HG03097 (cell line): ENCODE measurements at regions not wholly inside any gene's neighbourhood (a gene's known extent, or its start where the extent isn't known, plus 50 kb on each side); places are given as distances from the start of the nearest gene placed in this dataset.
"Not testable (repeated sequence)": the region's sequence is repeated elsewhere in the genome, so short reads cannot be mapped to it uniquely, and the experiment has no call there.

ENCODE experiments used
- ATAC-seq: cut with Tn5 transposase; IDR thresholded peaks from one replicate; pipeline ENCODE4 v1.9.1; 2021; ENCODE audit not compliant: unreplicated experiment, low FRiP score

DNA sequence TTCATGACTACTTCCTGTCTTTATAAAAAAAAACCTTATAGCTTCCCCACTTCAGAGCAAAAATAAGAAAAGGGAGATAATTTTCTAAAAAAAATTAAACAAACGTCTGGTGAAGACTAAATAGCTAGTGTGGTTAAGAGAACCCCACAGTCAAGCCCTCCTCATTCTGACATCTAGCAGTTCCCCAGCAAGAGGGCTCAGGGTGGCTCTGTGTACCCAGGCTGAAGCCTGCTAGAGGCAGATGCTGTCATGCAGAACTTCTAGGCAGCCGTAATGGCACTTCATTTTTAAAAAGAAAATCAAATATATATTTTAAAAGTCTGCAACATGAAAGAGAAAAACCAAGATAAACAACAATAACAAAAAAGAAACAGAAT, 223.1 kb upstream of the KLF14 start:
- no peak for ATAC-seq

DNA sequence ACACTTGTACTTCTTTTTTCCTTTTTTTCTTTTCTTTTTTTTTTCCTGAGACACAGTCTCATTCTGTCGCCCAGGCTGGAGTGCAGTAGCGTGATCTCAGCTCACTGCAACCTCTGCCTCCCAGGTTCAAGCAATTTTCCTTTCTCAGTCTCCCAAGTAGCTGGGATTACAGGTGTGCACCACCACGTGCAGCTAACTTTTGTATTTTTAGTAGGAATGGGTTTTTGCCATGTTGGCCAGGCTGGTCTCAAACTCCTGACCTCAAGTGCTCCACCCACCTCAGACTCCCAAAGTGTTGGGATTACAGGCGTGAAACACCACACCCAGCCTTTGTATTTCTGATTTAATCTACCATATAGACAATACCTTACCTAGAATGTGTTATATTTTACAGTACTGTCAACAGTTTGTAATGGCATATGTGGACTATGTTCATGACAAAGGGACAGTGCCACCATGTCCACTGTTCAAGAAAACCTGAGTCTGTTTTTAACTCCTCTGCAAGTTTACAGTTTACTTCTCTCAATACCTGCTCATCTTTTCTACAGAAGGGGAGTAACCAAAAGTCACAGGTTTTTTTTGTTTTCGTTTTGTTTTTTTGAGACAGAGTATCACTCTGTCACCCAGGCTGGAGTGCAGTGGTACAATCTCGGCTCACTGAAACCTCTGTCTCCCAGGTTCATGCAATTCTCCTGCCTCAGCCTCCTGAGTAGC, 223.9 kb upstream of the KLF14 start:
- not testable (repeated sequence) for ATAC-seq

DNA sequence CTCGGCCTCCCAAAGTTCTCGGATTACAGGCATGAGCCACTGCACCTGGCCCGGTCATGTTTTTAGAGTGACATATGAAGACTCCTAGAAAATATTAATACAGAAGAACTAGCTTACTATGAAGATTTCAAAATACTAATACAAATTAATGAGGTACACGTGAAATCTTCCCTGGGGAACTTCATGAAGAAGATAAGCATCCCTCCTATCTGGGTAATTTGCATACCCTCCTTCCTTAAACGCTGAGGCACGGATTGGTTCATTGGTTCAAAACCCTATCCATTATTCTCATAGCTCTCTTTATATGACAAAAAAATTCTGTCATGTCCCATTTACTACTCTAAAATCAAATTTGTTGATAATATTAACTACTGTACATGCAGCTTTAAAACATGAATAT, 224.8 kb upstream of the KLF14 start:
- ATAC-seq: no peak

DNA sequence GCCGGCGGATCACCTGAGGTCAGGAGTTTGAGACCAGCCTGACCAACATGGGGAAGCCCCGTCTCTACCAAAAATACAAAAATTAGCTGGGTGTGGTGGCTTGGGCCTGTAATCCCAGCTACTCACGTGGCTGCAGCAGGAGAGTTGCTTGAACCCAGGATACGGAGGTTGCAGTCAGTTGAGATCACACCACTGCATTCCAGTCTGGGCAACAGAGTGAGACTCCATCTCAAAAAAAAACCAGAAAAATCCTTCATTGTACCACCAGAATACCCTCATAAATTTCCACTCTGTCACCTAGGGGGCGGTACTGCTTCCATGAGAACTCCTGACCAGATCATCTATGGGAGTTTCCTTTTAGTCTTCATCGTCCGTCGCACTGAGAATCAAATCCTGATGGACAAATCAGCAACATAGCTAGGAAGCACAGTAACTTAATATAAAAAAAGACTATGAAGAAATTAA, 225.8 kb upstream of the KLF14 start:
- no peak for ATAC-seq

DNA sequence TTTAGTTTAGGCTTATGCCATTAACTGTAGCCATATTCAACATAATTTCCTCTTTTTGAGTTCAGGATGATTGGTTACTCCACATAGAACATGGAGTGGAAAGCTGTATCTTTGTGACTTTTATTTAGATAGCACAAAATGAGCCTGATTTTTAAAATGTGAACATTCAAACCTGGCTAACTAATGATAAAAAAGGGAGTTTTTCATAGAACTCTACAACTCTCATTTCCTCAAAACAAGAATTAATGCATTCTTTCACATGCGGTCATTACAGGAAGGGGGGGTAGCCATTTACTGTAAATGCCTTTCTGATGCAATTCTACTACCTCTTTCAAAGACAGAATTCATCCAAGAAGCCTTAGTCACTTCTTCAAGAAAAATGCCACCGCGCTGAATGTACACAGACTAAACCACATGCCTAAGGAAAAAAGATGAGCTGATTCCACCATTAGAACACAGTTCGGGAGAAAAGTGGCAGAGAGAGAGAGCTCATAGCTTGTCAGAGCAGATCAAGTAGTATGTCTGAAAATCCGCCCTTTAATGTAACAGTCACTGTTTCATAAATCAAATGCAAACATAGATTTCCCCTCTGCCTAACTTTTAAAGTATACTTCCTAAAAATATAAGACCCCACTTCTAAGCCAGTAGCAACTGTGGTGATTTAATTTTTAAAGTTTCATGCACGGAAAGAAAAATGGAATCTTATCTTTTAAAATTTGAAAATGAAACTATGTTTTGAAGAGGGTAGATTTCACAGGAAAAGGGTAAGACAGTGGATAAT, 226.4 kb upstream of the KLF14 start:
- ATAC-seq: no peak

DNA sequence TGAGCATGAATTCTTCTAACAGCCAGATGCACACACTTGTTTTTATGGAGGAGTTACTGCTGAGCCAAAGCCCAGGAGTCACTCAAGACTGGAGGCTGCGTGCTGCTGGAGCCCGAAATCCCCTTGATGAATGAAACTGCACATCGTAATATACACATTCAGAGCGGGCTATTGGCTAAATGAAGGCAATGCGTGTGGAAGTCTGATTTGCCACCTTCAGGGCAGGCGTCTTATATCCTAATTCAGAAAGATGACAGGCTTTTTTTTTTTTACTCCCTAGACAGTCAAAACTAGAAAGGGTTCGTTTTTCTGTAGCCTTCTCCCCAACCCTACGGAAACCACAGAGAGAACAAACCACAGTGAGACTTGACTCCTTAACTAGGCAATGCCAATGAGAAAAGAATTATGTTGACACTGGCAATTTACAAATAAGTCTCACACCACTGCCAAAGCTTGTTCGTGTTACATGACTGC, 227.2 kb upstream of the KLF14 start:
- peak; percentile 73 for ATAC-seq

DNA sequence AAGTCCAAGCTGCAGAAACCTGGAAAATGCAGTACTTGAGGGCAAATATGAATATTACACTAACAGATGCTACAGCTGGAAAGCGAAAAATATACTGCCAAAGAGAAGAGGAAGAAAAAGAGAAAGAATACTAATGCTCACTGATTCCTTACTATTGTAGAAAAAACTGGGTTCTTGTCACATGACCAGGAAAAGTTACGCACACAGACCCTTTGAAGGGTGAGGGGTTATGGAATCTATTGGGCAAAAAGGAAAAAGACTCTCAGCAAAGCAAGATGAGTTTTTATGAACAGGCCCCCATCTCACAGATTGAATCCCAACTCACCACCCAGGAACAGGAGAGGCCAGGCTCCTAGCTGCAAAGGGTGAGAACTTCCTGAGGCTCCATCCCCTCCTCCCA, 228.1 kb upstream of the KLF14 start:
- no peak for ATAC-seq

DNA sequence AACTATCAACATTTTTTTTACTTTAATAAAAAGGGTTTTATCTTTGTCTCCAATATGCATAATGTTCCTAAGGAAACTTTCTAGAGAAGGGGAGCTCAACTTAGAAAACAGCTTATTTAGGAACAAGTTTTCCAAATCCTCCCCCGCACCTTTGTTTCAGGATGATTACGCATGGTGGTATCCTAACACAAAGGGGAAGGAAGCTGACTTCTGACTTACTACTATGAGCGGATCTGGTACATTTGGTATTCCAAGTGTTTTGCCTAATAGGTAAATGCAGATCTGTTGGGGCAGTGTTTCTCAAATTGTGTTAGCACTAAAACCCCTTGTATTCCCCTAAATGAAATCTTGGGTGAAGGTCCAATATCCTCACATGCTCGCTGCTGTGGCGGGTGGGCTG, 229.3 kb upstream of the KLF14 start:
- no peak for ATAC-seq

DNA sequence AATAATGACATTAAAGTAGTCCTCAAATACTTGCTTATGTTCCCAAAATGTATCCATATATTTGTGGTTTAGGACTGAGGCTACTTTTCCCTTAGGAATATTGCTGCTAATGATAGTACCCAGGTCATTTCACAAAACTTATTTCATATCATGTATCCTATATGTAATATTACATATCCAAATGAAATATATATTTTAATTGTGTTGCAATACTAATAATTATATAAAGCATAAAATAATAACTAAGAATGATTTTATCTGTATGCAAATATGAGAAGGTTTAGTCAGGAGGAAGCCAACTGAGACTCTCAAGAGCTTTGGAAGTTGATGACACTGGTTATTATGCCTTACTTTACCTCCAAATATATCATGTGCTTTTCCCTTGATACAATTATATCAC, 231.5 kb upstream of the KLF14 start:
- no peak for ATAC-seq

DNA sequence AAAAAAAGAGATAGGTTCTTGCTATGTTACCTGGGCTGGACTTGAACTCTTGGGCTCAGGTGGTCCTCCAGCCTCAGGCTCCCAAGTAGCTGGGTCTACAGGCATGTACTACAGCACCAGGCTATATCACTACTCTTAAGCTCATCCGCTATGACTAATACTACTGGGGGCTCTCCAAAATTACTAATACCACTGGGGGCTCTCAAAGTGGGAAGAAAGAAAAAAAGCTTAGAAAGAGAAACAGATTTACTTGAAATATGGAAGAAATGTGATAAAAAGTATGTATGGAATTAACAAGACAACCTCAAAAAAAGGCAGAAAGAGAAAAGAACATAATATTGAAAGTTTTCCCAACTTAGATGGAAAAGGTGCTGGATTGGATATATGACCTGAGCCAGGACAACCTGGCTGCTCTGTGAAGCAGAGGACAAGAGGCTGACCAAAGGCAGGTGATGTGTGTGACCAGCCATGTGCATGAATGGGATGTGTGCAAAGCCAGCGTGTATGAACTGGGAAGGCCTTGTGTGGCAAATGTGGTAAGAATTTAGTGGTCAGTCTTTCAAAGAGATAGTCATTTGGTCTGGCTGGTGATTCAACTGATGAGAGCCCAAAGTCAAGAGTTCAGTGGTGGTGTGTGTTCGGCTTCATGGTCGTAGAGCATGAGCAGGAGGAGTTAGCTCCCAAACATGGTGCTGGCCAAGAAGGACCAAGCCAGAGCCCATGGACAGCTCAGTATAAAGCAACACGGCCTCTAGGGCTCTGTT, 232.4 kb upstream of the KLF14 start:
- ATAC-seq: peak; percentile 47

DNA sequence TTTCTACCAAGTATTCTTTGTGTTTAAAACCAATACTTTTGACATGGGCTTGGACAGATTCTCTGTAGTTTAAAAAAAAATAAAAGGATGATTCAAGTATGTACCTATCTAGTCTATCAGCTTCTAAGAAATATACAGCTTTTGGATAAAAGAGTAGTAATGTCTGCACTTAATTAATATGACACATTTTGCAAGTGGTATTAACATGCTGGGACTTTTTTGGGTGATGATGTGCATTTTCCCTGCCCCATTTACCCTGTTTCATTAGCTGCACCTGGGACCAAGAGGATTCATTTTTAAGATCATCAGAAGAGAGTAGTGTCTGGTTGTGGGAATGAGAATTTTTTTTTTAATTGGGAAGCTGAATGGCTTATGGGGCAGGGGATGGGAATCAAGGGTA, 236.2 kb upstream of the KLF14 start:
- no peak for ATAC-seq

DNA sequence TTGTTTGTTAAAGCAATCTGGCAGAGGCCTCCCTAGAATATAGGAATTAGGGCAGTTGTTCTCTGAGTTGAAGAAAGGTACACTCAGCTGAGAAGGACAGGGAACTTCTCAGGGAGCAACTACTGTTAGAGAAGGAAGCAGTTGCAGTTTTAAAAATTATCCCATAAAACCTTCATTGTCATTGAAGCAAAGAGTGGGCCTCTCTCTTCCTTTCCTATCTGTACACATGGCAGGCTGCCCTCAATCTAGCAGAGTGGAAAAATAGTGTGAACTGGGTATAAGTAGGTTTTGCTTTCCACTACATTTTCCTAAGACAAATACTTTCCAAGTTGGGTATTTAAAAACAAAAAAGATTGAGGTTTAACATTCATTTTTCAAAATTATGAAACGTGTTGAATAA, 236.7 kb upstream of the KLF14 start:
- no peak for ATAC-seq

DNA sequence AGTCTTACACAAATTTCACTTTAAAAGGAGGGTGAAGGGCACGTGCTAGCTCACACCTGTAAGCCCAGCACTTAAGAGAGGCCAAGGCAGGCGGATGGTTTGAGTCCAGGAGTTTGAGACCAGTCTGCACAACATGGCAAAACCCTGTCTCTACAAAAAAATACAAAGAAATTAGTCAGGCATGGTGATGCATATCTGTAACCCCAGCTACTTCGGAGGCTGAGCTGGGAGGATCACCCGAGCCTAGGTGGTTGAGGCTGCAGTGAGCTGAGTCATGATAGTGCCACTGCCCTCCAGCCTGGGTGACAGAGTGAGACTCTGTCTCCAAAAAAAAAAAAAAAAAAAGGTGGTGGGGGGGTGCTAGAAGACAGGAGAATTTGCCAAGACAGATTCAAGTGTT, 237.3 kb upstream of the KLF14 start:
- no peak for ATAC-seq

DNA sequence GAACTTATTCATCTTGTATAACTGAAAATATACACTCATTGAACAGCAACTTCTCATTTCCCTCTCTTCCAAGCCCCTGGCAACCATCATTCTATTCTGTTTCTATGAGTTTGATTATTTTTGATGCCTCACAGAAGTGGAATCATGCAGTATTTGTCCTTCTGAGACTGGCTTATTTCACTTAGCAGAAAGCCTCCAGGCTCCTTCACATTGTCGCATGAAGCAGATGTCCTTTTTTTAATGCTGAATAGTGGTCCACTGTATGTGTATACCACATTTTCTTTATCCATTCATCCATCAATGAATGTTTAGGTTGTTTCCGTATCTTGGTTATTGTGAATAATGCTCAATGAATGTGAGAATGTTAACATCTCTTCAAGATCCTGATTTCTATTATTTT, 238.2 kb upstream of the KLF14 start:
- no peak for ATAC-seq

DNA sequence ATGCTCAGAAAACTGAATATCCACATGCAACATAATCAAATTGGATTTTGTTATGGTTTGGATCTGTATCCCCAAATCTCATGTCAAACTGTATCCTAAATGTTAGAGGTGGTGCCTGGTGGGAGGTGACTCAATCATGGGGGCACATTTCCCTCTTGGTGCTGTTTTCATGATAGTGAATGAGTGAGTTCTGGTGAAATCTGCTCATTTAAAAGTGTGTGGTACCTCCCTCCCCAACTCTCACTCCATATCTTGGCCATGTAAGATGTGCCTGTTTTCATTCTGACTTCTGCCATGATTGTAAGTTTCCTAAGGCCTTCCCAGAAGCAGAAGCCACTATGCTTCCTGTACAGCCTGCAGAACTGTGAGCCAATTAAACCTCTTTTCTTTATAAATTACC, 239.6 kb upstream of the KLF14 start:
- ATAC-seq: no peak

DNA sequence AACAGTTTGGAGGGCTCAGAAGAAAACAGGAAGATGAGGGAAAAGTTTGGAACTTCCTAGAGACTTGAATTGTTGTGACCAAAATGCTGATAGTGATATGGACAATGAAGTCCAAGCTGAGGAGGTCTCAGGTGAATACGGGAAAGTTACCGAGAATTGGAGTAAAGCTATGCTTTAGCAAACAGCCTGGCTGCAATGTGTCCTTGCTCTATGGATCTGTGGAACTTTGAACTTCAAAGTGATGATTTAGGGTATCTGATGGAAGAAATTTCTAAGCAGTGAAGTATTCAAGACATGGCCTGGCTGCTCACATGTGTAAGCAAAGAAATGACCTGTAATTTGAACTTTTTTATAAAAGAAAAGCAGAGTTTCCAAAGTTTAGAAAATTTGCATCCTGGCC, 240.2 kb upstream of the KLF14 start:
- no peak for ATAC-seq

DNA sequence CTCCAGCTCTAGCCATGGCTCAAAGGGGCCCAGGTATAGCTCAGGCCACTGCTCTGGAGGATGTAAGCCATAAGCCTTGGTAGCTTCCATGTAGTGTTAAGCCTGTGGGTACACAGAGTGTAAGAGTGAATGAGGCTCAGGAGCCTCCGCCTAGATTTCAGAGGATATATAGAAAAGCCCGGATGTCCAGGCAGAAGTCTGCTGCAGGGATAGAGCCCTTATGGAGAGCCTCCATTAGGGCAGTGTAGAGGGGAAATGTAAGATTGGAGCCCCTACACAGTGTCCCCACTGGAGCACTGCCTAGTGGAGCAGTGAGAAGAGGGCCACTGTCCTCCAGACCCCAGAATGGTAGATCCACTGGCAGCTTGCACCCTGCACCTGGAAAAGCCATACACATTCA, 240.8 kb upstream of the KLF14 start:
- ATAC-seq: no peak

DNA sequence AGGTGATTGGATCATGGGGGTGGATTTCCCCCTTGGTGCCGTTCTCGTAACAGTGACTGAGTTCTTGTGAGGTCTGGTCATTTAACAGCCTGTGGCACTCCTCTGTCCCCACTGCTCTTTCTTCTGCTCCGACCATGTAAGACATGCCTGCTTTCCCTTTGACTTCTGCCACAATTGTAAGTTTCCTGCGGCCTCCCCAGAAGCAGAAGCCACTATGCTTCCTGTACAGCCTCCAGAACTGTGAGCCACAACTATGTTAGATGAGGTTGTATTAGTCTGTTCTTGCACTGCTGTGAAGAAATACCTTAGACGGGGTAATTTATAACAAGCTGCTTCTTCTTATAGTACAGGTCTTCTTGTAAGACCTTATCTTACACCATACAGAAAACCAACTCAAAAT, 241.7 kb upstream of the KLF14 start:
- no peak for ATAC-seq

DNA sequence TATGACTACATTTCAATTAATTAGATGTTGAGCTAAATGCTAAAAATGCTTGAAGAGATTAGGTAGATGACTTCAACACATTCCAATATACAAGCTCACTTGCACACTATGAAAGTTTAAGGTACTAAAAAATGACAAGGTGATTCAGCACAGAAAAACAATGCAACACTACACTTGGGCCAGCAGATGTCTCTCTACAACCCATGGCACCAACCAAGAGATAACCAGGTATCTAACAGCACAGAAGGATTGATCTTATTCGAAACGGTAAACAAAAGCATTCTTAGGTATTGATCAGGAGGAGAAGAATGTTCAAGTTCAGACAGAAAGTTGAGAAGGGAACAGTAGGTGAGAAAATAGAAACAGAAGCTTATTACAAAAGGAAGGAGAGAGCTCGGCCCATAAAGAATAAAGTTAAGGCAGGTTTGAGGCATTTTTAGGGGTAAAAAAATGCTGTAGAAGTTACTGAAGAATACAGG, 248.2 kb upstream of the KLF14 start:
- no peak for ATAC-seq

DNA sequence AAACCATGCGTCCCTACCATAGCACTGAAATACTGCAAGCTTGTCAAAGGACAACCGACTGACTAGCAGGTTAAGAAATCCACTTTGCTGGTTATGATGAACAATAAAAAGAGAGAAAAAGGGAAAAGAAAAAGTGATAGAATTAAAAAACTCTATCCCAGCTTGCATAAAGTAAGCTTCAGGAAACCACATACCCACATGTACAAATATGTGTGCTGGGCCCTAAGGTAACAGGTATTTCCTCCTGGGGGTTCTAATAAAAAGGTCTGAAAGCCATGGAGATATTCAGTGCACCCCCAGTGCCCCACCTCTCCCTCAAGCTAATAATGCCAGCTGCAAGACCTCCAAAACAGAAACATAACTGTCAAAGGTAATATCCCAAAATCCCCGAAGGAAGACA, 248.6 kb upstream of the KLF14 start:
- no peak for ATAC-seq

DNA sequence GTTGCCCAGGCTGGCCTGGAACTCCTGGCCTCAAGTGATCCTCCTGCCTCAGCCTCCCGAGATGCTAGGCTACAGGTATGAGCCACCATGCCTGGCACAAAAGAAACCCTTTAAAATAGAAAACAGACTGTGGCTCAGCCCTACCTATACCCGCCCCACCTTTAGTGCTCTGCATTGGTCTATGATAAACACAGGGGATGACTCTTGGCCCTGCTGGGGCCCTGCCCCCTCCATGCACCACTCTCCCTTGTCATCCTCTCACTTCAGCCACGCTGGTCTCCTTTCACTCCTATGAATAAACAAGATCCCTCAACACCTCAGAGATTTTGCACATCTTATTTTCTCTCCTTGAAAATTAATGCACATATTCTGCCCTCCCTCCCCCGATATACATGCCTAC, 251.4 kb upstream of the KLF14 start:
- no peak for ATAC-seq
